ENCODE measurements at regions not wholly inside any gene's neighbourhood (a gene's known extent, or its start where the extent isn't known, plus 50 kb on each side); places are given as distances from the start of the nearest gene placed in this dataset.
"Not testable (repeated sequence)": the region's sequence is repeated elsewhere in the genome, so short reads cannot be mapped to it uniquely, and the experiment has no call there.

DNA sequence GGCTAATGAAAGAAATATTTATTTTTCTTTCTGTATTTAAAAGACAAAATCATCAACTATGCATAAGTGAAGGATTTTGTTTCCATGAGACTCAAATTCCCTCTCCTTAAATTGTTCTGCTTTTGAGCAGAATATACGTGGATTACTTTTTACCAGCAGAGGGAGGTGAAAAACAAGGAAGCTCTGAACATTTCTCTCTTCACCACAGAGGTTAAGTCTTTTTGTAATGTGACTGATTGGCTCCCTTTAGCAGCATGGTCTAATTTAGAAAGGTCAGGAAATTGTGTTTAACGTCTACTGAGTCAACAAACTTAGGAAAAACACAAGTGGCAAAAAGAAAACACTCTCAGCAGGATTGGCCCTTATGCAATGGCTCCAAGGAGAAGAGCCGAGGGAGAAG is 55.1 kb upstream of the F9 start:
- DNase-seq, result no peak

DNA sequence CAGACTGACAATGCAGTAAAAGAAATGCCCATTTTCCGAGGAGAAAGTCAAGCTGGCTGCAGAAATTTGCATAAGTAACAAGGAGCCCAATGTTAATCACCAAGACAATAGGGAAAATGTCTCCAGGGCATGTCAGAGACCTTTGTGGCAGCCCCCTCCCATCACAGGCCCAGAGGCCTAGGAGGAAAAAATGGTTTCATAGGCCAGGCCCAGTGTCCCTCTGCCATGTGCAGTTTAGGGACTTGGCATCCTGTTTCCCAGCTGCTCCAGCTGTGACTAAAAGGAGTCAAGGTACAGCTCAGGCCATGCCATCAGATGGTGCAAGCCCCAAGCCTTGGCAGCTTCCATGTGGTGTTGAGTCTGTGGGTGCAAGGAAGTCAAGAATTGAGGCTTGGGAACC is 68.6 kb upstream of the F9 start:
- not testable (repeated sequence) for DNase-seq

DNA sequence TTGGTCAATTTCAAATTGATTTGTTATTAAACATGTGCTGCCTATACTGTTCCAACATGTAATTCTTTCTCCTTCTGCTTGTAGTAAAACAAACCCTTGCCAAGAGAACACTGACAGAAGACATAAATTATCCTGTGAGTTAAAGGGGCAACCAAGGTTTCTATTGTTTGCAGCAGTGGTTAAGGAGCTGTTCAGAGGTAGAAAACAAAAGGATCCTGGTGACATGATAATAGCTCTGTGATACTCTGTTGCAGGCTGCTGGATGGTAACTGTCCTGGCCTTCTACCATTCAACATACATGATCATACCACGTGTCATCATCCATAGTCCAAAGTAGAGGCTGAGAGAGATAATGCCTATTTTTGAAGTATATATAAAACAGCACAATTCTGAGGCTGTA is 75.8 kb upstream of the F9 start:
- DNase-seq, result no peak

DNA sequence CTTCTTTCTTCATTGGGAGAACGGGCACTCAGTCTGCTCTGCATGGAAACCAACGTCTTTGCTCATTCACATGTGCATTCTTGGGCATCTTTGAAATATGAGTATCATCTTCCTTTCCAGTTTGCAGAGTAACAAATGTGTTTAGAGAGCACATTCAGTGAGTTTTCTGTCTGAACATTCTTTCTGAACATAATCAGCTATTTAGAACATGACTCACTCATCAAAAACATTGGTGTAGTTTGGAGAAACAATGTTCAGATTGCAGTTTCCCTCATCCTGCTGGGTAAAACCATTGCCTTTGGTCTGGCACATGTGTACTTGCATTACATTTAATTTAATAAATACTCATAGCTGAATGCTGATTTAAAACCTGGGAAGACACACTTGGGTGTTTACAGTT is 81.5 kb upstream of the F9 start:
- no peak for DNase-seq

DNA sequence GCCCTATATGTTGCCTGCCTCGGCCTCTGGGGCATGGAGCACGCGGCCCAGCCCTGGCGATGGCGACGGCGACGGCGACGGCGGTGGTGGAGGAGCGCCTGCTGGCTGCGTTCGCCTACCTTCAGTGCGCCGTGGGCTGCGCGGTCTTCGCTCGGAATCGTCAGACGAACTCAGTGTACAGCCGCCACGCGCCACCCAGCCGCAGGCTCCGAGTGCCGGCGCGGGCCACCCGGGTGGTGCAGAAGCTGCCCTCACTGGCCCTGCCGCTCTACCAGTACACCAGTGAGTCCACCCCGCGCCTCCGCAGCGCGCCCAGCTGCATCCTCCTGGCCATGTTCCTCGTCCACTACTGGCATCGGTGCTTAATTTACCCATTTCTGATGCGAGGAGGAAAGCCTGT is 83.7 kb upstream of the F9 start:
- no peak for DNase-seq

DNA sequence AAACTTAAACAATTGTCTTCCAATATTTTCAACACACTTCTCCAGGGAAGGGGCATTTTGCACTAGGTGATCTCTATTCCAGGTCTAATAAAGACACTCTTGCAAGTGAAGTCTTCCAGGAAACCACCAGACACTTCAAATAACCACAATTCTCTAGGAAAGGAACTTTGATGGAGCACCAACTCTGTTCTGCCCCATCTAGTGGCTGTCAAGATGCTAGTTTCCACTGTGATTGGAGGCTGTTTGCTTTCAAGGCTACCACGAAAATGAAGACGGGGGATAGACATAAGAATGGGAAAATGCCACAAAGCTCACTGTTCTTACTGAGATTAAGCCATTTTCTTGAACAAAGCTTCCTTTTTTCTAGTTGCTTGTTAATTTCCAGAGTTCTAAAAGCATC is 100.6 kb upstream of the F9 start:
- no peak for DNase-seq

DNA sequence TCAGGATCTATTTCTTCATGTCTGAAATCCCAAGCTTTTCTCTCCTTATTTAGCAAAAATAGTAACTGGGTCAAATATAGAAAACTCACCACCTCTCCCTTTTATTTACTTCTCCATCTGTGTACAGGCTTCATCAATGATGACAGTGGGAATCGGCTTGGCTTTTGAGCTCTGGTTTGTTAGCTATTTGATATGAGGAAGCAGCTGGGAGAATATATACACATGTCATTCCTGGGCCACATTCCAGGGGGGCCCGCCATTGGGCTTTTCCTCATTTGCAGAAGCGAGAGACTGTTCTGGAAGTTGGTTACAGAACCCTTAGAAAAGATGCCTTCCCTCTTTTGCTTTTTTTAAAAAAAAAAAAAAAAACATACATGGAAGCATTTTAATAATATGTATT is 107.4 kb upstream of the F9 start:
- no peak for DNase-seq

DNA sequence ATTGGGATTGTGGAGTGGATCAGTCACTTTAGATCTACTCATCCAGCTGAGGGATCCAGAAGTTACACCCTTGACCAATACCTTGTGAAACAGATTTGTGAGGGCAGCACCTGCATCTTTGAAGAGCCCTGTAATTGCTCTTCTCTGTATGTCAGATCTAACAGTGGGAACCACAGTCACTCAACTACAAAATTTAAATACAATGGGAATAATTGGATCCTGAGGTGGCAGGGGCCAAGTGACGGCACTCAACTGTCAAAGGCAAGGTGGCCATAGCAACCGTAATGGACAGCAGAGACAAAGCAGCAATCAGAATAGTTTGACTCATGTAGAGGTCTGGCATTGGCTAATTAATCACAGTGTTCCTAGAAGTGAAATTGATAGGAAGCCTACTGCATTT is 132.3 kb upstream of the F9 start:
- not testable (repeated sequence) for DNase-seq

DNA sequence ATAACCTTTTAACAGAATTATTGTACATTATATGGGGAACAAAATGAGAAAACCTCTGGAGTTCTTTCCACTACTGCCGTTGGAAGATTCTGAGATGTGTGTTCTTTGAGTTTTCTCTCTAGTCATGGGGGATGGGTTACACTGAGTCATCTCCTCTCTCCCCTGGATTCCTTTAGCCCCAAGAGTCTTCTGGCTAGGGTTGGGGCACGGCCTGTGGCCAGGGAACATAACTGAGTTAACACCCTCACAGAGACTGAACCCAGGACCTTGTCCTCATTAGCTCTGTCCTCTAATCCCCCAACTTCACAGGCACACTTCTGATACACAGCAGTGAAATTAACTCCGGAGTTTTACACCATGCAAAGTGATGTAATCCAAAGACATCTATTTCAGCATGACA is 142.3 kb upstream of the F9 start:
- DNase-seq, result no peak

DNA sequence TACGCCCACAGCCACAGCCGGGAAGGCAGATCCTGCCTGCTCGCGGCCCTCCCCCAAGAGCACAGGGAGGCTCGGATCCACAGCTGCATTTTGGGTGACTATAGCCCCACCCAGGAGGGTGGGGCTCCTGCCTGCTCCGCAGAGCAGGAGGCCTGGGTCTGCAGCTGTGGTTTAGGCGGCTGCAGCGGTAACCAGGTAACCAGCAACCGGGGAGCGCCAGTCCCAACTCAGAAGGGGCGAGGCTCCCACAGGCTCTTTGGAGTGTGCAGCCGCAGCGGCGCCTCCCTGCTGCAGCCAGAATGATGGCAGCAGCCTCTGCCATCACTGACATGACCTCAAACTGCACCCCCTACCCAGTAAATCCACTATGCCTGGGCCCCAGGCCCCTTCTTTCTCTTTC is 148.0 kb upstream of the F9 start:
- DNase-seq, result no peak

DNA sequence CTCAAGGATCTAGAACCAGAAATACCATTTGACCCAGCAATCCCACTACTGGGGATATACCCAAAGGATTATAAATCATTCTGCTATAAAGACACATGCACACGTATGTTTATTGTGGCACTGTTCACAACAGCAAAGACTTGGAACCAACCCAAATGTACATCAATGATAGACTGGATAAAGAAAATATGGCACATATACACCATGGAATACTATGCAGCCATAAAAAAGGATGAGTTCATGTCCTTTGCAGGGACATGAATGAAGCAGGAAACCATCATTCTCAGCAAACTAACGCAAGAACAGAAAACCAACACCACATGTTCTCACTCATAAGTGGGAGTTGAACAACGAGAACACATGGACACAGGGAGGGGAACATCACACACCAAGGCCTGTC is 154.0 kb upstream of the F9 start:
- not testable (repeated sequence) for DNase-seq

DNA sequence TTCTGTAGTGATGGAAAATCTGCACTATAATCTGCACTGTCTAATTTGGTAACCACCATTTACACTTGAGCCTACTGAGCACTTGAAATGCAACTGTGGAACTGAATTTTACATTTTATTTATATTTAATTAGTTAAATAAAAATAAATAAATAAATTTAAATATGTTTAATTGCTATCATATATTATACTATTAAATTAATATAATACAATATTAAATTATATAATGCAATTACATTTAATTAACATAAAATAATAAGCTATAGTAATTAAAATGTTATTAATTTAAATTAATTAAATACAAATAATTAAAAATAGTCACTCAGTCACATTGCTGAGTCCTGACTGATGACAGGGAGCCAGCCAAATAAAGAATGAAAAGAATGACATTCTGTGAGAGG is 170.2 kb upstream of the F9 start:
- no peak for DNase-seq

DNA sequence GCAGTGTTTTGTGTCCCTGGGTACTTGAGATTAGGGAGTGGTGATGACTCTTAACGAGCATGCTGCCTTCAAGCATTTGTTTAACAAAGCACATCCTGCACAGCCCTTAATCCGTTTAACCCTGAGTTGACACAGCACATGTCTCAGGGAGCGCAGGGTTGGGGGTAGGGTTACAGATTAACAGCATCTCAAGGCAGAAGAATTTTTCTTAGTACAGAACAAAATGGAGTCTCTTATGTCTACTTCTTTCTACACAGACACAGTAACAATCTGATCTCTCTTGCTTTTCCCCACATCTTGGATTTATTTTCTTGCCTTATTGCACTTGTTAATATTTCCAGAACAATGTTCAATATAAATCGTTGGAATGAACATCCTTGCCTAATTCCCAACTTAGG is 187.9 kb upstream of the F9 start:
- not testable (repeated sequence) for DNase-seq

DNA sequence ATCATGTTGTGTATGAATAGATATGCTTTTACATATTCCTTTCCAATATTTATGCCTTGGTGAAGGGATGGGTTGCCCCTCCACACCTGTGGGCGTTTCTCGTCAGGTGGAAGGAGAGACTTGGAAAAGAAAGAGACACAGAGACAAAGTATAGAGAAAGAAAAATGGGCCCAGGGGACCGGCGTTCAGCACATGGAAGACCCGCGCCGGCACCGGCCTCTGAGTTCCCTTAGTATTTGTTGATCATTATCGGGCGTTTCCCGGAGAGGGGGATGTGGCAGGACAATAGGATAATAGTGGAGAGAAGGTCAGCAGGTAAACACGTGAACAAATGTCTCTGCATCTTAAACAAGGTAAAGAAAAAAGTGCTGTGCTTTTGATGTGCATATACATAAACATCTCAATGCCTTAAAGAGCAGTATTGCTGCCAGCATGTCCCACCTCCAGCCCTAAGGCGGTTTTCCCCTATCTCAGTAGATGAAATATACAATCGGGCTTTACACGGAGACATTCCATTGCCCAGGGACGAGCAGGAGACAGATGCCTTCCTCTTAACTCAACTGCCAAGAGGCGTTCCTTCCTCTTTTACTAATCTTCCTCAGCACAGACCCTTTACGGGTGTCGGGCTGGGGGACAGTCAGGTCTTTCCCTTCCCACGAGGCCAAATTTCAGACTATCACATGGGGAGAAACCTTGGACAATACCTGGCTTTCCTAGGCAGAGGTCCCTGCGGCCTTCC is 188.5 kb upstream of the F9 start:
- DNase-seq, result not testable (repeated sequence)

DNA sequence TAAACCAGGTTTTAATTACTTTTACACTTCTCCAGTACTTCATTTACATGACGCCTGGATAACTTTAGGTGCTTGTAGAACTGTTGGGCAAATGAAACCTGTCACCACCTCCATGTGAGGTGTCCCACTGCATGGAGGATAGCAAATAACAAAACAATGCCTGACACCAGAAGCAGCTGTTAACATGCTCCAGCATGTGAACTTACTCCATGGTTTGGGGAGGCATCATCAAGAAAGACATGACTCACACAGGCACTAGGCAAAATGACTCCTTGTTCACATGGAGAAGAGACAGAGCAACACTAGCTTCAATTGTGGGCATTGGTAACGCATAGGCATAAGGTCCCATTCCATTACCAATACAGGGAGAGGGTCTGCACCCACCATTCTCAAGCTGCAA is 198.1 kb upstream of the F9 start:
- DNase-seq, result no peak

DNA sequence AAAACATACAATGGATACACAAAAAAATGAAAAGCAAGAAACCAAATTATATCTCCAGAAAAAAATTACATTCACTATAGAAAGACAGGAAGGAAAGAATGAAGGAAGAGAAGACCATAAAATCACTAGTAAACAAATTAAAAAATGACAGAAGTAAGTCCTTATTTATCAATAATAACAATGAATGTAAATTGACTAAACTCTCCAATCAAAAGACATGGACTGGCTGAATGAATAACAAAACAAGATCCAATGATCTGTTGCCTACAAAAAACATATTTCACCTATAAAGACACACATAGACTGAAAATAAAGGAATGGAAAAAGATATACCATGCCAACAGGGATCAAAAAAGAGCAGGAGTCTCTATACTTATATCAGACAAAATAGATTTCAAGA is 203.2 kb upstream of the F9 start:
- DNase-seq, result no peak

DNA sequence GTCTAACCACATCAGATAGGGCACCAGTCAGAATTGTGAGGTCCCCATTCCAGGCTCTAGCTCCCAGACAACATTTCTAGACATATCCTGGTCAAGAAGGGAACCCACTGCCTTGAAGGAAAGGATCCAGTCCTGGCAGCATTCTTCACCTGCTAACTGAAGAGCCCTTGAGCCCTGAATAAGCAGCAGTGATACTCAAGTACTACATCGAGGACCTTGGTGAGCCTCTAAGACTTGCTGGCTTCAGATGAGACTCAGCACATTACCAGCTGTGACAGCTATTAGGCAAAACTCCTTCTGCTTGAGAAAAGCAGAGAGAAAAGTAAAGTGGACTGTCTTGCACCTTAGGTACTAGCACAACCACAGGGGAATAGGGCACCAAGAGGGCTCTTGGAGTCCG is 205.8 kb upstream of the F9 start:
- no peak for DNase-seq

DNA sequence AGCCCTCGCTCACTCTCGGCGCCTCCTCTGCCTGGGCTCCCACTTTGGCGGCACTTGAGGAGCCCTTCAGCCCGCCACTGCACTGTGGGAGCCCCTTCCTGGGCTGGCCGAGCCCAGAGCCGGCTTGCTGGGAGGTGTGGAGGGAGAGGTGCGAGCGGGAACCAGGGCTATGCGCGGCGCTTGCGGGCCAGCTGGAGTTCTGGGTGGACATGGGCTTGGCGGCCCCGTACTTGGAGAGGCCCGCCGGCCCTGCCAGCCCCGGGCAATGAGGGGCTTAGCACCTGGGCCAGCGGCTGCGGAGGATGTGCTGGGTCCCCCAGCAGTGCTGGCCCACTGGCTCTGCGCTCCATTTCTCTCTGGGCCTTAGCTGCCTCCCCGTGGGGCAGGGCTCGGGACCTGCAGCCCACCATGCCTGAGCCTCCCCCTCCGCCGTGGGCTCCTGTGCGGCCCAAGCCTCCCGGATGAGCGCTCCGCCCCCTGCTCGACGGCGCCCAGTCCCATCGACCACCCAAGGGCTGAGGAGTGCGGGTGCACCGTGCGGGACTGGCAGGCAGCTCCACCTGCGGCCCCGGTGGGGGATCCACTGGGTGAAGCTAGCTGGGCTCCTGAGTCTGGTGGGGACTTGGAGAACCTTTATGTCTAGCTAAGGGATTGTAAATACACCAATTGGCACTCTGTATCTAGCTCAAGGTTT is 209.7 kb upstream of the F9 start:
- not testable (repeated sequence) for DNase-seq

DNA sequence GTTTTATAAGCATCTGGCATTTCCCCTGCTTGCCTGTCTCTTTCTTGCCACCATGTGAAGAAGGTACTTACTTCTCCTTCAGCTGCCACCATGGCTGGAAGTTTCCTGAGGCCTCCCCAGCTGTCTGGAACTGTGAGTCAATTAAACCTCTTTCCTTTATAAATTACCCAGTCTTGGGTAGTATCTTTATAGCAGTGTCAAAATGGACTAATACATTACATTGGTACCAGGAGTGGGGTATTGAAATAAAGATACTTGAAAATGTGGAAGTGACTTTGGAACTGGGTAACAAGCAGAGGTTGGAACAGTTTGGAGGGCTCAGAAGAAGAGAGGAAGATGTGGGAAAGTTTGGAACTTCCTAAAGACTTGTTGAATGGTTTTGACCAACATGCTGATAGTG is 223.9 kb upstream of the F9 start:
- not testable (repeated sequence) for DNase-seq

DNA sequence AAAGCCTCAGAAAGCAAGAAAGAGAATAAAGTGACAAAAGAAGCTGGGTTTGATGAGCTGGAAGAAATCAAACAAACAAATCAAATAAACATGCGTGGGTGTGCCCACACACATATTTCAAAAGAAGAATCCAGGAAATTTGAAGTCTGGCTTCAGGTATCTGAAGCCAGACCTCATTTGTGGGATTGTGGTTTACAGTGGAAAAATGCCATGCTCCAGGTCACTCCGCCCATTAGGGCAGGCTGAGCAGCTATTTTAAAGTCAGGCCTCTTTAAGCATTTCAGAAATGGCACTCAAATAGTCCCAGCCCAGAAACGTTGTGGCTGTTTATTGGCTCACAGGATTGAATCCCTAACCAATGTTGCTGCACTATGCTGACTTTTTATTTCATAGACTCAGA is 226.1 kb upstream of the F9 start:
- no peak for DNase-seq

DNA sequence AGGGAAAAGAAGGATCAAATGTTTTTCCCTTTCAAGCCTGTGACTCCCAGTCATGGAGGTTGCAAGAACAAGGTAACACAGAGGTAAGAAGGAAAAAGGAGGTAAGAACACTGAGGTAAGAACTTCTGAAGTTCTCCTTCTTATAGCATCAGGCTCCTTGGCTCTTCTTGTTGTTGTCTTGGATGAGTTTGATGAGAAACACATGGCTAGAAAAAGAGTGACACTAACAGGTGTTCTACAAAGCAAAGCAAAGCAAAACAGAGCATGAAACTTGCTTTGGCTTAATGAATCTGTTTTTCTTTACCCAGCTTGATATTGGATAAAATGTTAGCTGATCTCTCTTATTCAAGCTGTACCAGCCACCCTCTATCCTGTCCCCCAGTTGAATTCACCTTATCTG is 231.2 kb upstream of the F9 start:
- DNase-seq, result no peak

DNA sequence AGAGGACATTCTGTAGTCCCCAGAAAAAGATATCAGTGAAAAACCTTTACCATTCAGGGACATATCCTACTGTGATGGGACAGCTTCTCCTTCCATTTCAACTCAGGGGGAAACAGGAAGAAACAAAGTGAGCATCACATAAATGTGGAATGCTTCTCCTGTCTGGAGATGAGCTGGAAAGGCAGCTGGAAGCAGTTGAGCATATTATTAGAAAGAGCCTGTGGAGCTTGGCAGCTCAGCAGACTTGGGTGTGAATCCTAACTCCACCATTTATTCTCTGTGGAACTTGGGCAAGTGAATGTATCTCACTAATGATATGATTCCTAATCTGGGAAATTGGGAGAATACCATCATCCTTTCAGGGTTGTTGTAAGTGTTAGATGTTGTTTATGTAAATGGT is 232.1 kb upstream of the F9 start:
- no peak for DNase-seq

DNA sequence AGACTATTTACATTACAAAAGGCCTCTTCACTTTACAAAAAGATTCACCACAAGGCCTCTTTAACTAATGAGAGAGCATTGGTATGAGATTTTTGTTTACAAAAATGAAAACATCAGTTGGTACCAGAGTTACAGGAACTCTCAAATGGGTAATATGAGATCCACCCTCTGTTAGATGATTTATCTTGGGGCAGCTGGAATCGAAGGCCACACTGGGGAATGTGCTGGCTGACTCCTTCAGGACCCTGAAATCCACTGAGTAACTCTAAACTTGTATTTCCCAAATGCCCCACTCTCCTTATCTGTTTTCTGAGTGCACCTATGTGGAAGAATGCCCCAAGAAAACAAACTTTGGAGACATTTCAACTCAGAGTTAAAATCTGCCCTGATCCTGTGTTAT is 232.9 kb upstream of the F9 start:
- DNase-seq, result no peak

DNA sequence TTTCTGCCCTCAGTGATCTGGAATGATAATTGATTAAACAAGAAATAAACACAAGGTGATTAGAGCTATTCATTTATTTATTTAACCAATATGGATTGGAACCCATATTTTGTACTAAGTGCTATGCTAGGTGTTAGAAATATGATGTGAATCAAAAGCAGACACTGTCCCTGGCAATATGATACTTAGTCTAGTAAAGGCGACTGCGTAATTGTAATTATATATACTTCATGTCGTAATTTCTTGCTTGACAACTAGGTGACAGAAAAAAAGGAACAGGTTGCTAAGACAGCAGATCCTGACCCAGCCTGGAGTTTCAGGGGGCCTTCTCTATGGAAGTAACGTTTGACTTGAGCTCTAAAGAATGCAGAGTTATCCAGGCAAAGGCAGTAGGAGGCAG is 236.5 kb upstream of the F9 start:
- DNase-seq, result no peak

DNA sequence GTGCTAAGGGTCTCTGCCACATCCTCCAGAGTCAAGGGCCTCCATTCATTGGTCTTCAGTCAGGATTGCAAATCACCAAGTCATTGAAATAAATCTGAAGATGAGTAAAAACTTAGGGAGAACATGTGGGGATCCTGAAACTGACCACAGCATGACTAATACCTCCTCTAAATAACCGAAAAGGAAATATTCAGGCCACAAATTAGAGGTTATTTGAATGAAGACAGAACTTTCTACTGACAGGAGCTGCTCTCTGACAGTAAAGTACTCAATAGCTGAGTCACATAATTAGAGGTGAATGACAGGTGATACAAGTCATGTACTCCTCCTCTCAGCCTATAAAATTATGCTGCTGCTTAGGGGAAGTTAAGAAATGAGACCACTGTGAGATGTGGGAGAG is 240.2 kb upstream of the F9 start:
- no peak for DNase-seq
